NOMO-1 treated with dmso at 0.1 percent for 144 hours (cell line): ENCODE measurements at regions not wholly inside any gene's neighbourhood (a gene's known extent, or its start where the extent isn't known, plus 50 kb on each side); places are given as distances from the start of the nearest gene placed in this dataset.
"Not testable (repeated sequence)": the region's sequence is repeated elsewhere in the genome, so short reads cannot be mapped to it uniquely, and the experiment has no call there.

Source experiments
- DNase-seq: peaks from one replicate; lab custom pipeline; 2025; ENCODE audit not compliant: unreplicated experiment; lab: John Stamatoyannopoulos, UW

GRCh38 chr1:224061436-224061835 is 52.5 kb upstream of the FBXO28 start:
- no peak for DNase-seq

- no peak for DNase-seq
Observed at GRCh38 chr1:224059897-224060427, 53.9 kb upstream of the FBXO28 start.

GRCh38 chr1:224058303-224058702 is 55.6 kb upstream of the FBXO28 start:
- DNase-seq = no peak

- no peak for DNase-seq
Observed at GRCh38 chr1:224057461-224058199, 56.3 kb upstream of the FBXO28 start.

GRCh38 chr1:224054611-224055010 is 59.3 kb upstream of the FBXO28 start:
- no peak for DNase-seq

- peak; percentile 6 for DNase-seq
Observed at GRCh38 chr1:224054012-224054411, 59.9 kb upstream of the FBXO28 start.

- no peak for DNase-seq
Observed at GRCh38 chr1:224053456-224053855, 60.5 kb upstream of the FBXO28 start.

- DNase-seq = no peak
Observed at GRCh38 chr1:224052772-224053171, 61.1 kb upstream of the FBXO28 start.

- DNase-seq = not testable (repeated sequence)
Observed at GRCh38 chr1:224051782-224052181, 62.1 kb upstream of the FBXO28 start.

- no peak for DNase-seq
Observed at GRCh38 chr1:224051086-224051406, 62.9 kb upstream of the FBXO28 start.

- no peak for DNase-seq
Observed at GRCh38 chr1:224047538-224047937, 66.4 kb upstream of the FBXO28 start.

GRCh38 chr1:224045556-224045955 is 68.4 kb upstream of the FBXO28 start:
- no peak for DNase-seq

GRCh38 chr1:224044420-224044819 is 69.5 kb upstream of the FBXO28 start:
- DNase-seq = no peak

- no peak for DNase-seq
Observed at GRCh38 chr1:224042557-224043118, 71.3 kb upstream of the FBXO28 start.

- no peak for DNase-seq
Observed at GRCh38 chr1:224041032-224041431, 72.9 kb upstream of the FBXO28 start.

- not testable (repeated sequence) for DNase-seq
Observed at GRCh38 chr1:224040423-224040822, 73.5 kb upstream of the FBXO28 start.

GRCh38 chr1:224040006-224040405 is 73.9 kb upstream of the FBXO28 start:
- DNase-seq = not testable (repeated sequence)

- DNase-seq = not testable (repeated sequence)
Observed at GRCh38 chr1:224038832-224039231, 75.1 kb upstream of the FBXO28 start.

- DNase-seq = not testable (repeated sequence)
Observed at GRCh38 chr1:224037362-224037761, 76.5 kb upstream of the FBXO28 start.

GRCh38 chr1:224032608-224033276 is 81.2 kb upstream of the FBXO28 start:
- not testable (repeated sequence) for DNase-seq

GRCh38 chr1:224031986-224032385 is 81.9 kb upstream of the FBXO28 start:
- DNase-seq = not testable (repeated sequence)

GRCh38 chr1:224030257-224030656 is 83.7 kb upstream of the FBXO28 start:
- not testable (repeated sequence) for DNase-seq
